HG02884 (cell line): ENCODE measurements at regions not wholly inside any gene's neighbourhood (a gene's known extent, or its start where the extent isn't known, plus 50 kb on each side); places are given as distances from the start of the nearest gene placed in this dataset.

Experiments
- ATAC-seq: cut with Tn5 transposase; IDR thresholded peaks from one replicate; pipeline ENCODE4 v1.9.1; 2021; ENCODE audit warnings: mild to moderate bottlenecking, moderate library complexity; ENCODE audit not compliant: unreplicated experiment

DNA sequence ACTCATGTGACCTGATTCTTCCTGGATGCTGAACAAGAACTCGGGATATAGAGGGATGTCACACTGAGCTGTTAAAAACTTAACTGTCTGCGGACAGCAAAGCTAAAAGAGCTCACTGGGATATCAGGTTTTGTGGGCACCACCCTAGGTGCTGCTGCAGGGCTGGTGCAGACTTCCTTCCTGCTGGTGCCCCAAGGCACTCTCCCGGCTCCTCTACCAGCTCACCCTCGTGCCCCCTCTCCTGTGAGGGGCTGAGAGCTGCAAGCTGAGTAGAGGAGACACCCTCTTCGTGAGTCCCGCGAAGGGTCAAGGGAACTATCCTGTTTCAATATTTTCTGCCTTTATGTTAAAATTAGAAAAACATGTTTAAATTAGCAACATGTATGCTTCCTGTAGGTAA, 1475.7 kb downstream of the EFNB2 start:
- no peak for ATAC-seq

DNA sequence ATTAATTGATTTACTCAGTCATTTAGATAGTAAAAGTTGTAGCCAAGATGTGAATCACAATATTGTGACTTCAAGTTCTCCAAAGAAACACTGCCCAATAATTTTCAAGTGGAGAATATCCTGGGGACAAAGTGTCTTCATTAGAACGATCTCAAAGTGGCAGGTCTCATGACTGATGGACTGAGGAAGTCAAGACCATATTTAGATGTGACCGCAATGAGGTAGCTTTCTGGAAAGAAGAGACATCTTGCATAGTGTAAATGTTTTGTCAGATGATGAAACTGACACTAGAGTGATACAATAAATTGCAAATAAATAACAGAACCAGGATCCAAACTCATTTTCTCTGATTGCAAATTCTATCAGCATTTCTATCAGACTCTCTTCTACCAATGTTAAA, 1476.9 kb downstream of the EFNB2 start:
- no peak for ATAC-seq

DNA sequence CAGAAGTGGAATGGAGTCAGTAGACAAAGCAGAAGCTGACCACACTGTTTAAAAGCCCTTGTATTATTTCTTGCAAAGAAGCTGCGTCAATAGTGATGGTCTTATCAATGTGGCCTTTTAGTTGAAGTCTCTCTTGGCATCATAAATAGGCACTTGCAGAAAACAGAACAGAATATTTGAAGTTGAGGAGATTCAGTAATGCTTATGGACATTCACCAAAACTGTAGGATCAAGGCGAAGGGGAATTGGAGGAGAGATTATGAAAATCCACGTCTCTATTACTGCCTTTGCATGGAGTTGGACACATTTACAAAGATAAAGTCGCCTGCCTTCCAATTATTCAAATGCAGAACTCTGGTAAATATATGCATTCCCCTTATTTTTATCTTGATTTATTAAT, 1482.8 kb downstream of the EFNB2 start:
- ATAC-seq = no peak

DNA sequence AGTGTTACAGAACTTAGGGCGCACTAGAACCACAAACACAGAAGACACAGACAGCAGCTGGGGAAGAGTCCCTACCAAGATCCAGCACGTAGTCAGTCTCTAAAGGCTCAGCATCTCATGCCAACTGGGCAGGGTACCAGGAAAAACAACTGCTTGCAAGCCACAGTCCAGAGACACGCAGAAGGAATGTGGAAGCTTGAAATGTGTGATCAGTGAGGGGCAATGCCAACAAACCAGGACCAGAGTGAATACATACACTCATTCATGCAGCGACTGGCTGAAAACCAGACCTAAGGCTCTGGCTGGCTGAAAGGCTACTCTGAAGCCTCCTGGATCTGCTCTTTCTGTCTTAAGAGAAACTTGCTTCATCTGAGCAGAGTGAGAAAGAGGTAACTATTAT, 1484.8 kb downstream of the EFNB2 start:
- no peak for ATAC-seq

DNA sequence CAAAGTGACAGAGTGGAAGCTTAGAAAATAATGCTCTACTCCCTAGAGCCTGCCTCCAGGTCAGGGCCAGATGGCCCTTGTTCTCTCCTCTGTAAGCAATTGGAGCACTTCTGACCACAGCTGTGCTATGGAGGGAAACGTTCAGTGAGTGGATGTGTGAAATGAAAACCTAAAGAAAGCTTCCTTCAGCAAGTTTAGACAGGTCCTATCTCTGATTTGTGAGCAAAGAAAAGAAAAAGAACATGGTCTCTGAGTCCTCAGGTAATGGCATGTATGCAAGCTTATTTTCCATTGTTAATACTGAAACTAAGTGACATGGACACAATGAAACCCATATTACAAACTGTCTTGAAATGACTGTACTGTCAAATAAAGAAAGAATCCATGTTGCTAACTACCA, 1486.8 kb downstream of the EFNB2 start:
- peak; percentile 97 for ATAC-seq

DNA sequence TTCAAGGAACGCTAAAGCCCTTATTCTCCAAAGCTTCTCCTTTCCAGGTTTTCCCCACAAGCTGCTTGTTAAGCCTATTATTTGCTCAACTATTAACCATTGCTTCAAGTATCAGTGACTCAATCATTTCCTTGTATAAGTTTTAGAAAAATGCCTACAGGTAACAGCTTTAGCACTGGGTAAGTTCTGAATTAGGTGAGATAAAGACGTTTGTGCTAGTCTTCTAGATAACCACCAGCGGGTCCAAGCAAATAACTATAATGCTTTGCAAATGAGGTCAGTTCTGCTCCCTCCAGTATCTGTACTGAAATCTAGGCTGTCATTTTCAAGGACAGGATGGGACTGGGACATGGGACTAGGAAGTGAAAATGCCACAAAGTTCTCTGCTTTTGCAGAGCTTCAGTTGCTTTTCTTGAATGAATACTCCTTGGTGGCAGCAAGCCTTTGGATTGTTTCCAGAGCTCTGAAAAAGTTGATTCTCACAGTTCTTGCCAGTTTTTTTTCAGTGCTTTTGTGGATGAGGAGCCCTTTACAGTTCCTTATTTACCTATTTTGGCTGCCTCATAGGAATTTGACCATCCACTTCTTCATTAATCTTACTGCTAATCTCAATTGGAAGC, 1487.7 kb downstream of the EFNB2 start:
- no peak for ATAC-seq

DNA sequence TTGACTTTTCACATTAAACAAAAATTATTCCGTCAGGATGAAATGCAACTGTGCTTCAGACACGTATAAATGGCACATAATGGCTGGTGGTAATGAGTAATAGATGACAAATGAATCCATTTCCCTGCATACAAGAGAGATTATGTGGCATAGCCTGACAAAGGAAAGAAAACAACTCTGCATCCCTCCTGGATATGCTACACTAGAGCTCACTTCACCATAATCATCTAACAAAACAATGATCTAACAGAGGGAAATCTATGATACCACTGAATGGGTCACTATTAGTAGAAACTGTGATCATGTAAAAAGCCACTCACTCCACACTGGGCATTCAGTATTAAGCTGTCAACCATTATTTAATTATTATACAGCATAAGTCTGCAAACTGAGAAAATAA, 1498.4 kb downstream of the EFNB2 start:
- no peak for ATAC-seq

DNA sequence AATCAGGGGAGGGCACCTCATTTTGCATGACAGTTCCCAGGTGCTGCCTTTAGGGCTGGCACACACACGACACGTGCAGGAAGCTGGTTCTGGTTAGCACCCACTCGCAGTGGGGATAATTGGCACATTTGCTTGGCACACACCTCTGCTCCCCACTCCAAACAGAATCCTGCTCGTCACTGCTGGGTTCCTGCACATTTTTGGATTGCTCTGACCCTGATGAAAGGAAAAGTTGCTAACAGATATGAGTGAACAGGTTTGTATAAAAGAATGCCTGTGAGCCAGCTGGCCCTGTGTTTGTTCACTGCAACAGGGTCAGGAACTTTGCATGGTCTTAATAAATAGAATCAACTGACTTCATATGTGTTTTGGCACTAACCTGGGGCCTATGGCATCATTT, 1500.4 kb downstream of the EFNB2 start:
- no peak for ATAC-seq

DNA sequence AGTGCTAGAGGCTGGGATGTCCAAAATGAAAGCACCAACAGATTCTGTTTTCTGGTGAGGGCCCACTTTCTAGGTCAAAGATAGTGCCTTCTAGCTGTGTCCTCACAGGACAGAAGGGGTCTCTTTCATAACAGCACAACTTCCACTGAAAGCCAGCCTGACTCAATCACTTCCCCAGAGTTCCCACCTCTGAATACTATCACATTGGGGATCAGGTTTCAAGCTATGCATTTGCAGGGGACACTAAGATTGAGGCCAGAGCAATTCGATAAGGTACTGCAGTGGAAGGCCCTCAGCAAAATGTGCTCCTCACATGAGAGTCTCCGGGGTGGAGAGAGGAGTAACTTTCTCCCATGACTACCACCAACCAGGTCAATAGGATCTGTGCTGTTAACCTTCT, 1501.5 kb downstream of the EFNB2 start:
- no peak for ATAC-seq

DNA sequence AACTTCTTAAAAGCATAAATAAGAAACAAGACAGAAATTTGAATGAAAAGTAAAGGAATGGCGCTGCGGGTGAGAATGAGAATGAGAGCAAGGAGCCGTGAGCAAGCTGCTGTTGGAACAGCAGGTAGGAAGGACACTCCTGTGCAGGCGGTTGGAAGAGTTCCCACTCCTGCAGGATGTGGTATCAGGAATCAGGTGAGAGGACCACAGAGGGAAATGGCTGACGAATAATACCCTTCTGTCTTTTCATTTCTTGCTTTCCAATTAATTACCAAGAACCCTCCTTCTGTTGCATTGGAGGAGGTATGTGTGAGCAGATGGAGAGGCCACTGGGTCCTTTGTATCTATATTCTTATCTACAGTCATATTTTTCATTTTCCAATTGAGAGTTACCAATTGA, 1504.2 kb downstream of the EFNB2 start:
- ATAC-seq = no peak

DNA sequence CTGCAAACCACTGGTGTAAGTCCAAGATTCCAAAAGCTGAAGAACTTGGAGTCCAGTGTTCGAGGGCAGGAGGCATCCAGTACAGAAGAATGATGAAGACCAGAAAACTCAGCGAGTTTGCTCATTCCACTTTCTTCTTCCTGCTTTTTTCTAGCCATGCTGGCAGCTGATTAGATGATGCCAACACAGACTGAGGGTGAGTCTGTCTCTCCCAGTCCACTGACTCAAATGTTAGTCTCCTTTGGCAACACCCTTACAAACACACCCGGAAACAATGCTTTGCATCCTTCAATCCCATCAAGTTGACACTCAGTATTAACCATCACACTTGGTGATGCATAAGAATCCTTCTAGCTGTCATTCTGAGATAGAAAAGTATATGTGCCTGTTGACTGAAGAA, 1504.6 kb downstream of the EFNB2 start:
- ATAC-seq = no peak

DNA sequence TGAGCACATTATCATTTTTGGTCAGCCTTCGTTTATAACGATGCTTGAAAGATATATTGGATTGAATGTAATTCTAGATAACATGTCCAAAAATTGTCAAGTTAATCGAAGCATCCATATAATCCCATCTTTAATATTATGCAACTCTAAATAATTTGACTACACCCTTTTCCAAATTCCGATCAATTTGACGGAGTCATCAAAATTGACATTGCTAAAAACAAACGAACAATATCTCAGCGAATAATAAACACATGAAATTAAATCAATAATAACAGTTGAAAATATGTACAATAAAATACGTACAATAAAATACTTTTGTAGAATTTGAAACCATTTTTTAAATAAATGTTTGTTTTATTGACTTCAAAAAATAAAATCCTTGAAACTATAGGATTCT, 1516.4 kb downstream of the EFNB2 start:
- ATAC-seq = no peak

DNA sequence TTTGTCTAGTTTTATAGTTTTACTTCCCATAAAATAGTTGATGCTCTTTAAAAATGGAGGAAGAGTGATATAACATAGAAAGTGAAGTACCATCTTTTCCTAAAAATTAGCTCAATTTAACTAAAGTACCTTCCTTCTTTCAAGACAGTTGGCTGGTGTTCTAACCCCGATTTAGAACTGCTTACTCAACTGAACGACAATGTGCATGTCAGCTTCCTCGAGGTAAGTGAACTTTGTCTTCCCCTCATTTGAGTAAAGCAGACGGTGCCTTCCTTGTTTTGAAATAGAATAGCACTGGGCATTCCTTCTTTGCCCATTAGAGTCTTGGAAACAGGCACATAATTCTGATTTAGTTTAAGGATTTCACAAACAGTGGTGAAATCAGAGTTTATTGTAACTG, 1519.2 kb downstream of the EFNB2 start:
- no peak for ATAC-seq

DNA sequence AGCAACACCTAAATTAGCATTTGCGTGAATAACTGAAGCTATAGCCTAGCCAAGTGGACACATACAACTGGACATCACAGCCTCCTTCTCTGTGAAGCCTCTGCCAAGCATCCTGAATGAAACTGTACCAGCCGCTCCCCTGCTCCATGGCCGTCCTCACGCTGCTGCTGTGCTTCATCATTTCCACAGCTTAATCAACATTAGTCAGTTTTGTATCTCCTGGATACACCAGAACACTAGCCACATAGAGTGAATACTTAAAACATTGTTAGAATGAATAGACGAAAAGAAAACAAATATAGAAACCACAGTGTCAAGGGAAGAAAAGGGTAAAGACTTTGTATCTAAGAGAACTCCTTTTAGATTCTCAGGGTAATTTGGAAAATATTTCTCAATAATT, 1526.9 kb downstream of the EFNB2 start:
- no peak for ATAC-seq

DNA sequence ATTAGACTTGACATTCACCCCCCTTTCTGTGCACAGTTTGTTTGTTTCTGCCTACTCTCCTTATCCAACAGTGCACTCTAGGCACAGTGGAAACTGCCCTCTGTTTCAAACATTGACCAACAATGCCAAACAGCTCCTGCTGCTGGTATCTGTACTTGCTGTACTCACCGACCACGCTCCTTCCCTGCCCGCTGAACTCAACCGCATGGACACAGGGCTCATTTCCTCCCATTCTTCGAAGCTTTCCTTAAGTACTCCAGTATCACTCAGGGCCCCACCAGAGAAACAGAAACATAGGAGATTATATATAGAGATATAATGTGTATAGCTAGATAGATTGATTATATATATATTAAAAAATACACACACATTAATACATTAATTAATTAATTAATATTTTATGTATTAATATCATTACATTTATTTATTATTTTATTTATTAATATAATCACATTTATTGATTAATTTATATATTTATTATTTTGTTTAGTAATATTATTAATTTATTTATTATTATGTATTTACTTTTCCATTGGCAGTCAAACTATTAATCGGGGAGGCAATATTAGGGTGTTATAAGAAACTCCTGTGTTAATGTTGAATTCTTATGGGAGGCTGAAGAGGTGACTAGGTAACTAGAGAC, 1528.2 kb downstream of the EFNB2 start:
- no peak for ATAC-seq

DNA sequence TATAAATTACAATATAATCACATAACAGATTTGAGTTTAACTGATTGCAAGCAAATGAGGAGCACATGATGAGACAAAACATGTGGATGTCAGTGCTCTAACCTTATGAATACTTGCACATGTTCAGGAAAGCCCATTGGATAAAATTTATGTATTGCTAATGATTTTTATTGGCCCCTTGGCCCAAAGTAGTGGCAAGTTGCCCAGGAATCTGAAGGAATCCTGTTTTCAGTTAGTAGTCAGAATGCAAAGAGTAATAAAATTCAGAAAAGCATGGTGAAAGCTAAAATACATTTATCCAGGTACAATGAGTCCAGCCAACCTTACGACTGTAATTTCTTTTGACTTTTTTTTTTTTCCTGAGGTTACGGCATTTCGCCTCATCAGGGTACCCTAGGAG, 1539.4 kb downstream of the EFNB2 start:
- no peak for ATAC-seq

DNA sequence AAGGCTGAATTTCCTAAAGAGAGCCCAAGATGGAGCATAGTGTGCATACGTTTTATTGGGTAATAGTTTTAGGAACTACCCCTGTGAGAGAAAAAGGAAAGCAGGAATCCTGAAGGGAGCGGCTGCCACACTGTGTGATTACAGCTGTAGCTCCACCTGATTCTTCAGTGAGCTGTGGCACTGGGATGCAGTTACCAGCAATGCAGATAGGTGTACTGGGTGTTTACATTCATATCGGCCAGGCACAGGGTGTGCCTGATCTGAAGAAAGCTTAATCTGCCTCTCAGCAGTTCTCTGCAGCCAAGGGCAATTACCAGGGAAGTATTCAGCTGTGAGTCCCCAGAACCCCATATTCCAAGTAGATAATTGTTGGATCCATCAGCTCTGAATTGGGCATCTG, 1541.8 kb downstream of the EFNB2 start:
- no peak for ATAC-seq

DNA sequence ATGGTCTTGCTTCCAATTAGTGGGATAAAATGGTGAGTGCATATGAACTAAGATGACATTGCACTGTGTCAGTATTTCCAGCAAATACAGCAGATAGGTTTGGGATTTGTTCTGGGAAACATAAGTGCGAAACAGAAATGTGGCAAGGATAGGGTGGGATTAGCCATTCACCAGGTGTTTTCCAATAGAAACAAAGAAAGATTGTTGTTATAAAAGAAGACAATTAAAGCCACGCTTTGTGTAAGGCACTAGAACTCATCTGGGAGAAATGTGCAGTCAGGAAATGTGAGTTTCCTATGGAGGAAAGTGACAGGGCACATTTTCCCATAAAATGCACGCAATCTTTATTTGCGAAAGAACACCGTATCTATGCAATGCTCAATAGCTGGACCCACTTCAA, 1547.8 kb downstream of the EFNB2 start:
- ATAC-seq = no peak

DNA sequence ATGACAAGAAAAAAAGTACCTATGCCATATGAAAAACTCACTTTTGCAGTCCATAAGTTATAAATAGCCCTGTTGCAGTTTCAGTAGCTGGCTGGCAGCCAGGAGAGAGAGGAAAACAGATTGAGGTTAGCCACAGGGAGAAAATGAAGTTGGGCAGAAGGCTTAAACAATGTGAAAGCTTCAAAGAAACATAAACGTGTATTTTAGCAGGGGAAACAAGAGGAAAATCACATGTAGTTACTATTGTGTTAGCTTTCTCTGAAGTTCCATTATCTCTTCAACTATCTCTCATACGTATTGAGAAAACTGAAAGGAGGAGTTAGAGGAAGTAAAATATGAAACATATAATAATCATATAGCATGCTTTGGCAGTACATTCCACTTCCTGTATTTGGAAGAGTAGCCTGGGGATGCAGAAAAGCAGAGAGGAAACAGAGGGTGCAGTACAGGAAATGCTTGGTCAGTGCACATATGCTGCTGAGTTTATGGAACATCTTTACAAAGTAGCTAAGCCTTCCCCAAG, 1551.1 kb downstream of the EFNB2 start:
- ATAC-seq = peak; percentile 71

DNA sequence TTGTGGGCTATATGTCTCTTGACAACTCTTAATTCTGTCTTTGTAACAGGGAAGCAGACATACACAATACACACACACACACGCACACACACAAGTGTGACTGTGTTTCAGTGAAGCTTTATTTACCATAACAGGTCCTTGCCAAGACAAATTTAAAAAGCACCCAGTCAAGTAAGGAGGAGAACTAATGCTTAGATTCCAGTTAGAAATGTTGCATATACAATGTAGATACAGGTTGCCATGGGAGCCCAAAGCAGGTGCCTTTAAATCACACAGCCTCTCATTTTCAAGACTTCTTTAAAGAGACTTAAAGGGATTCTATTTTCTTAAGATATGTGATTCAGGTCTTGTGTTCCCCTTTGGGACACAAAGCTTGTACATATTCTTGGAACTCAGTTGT, 1551.9 kb downstream of the EFNB2 start:
- ATAC-seq = no peak

DNA sequence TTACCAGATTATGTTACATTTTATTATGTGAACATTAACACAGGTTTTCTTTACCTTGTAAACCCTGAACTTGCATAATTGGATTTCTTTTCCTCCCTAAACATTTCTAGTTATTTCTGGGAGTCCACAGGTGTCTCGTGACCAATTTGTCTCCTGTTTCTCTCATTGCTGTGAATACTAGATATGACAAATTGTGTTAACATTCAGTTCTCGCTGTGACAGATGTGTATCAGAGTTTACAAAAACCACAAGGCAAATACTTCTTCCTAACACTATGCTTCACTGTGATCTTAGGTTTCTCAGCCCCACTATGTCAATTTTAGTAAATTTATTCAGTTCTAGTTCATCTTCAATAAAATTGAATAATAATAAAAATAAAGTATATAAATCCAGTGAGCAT, 1554.9 kb downstream of the EFNB2 start:
- ATAC-seq = no peak

DNA sequence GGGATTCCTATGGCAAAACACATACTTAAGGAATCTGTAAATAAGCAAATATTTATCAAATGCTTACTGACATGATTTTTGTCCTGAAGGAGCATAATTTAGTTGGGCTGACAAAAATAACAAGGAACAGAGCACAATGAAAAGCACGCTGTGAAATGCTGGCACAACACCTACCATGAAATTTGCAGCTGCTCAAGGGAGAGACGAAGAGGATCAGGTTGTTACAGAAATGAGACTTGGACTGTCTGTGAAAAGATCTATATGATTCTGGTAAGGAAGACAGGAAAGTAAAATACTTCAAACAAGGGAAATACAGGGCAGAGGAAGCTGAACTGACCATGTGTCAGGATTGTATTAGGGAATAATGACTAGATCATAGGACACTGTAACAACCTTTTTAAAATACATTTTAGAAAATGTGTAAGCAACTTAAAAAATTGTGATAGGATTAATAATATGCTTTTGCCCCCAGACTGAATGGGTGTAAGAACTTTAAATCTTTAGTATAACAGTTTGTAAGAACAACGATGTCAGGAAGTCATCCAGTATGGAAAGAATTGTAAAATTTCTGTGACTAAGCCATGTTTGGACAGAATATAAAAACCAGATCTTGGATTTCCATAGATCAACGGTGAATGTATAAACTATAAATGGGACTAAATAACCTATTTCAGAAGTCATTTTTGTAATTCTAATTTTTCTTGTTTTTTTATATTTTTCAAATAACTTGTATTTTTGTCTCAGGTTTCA, 1556.0 kb downstream of the EFNB2 start:
- no peak for ATAC-seq
